ENCODE measurements at regions not wholly inside any gene's neighbourhood (a gene's known extent, or its start where the extent isn't known, plus 50 kb on each side); places are given as distances from the start of the nearest gene placed in this dataset.

DNA sequence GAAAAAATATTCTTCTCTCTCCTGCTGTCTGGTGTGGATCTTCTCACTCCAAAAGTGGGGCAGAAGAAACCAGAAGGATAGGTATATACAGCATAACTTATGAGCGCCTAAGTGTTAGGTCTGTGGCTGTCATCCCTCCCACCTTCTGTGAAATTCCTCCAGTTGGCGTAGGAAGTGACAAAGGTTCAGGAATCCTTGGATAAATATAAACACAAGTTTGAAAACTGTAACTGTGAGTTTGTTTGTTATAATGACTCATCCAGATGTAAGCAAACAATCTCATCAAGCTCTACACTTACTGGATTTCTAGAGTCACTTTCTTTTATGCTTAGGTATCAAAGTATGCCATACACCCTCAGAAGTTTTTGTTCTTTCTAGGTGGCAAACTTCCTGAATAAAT lies 405.2 kb downstream of the FAT4 start:
- H3K9me3 ChIP-seq (replicated peaks; ENCODE audit: insufficient read depth, low read length) = no peaks in the 10 kb centered on the region
- H3K4me3 ChIP-seq (ENCODE audit: low read length) = no peak overlapping the region
- no peaks in the 10 kb centered on the region for H3K4me1 ChIP-seq (ENCODE audit: low read length)
- no peaks in the 10 kb centered on the region for H4K20me1 ChIP-seq (ENCODE audit: insufficient read depth, low read length)
- no peaks in the 10 kb centered on the region for H3K9me2 ChIP-seq (replicated peaks; ENCODE audit: insufficient read depth, low read length)
- TF ChIP-seq EZH2 (optimal IDR thresholded peaks at IDR 0.05; ENCODE audit: low read depth, low read length) = no peak
- TF ChIP-seq EZH2phosphoT487 (IDR thresholded peaks at IDR 0.05; ENCODE audit: low read length) = no peak
- TF ChIP-seq, protein P1, sequence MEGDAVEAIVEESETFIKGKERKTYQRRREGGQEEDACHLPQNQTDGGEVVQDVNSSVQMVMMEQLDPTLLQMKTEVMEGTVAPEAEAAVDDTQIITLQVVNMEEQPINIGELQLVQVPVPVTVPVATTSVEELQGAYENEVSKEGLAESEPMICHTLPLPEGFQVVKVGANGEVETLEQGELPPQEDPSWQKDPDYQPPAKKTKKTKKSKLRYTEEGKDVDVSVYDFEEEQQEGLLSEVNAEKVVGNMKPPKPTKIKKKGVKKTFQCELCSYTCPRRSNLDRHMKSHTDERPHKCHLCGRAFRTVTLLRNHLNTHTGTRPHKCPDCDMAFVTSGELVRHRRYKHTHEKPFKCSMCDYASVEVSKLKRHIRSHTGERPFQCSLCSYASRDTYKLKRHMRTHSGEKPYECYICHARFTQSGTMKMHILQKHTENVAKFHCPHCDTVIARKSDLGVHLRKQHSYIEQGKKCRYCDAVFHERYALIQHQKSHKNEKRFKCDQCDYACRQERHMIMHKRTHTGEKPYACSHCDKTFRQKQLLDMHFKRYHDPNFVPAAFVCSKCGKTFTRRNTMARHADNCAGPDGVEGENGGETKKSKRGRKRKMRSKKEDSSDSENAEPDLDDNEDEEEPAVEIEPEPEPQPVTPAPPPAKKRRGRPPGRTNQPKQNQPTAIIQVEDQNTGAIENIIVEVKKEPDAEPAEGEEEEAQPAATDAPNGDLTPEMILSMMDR (IDR thresholded peaks at IDR 0.05; ENCODE audit: low read length) = no peak
- H3K27me3 ChIP-seq (replicated peaks; ENCODE audit: insufficient read depth, low read length) = no peaks in the 10 kb centered on the region
- no peaks in the 10 kb centered on the region for H3F3A ChIP-seq (ENCODE audit: insufficient read depth, low read length)
- H3K27ac ChIP-seq (ENCODE audit: low read length) = no peak overlapping the region
- no peak overlapping the region for H3K4me2 ChIP-seq (ENCODE audit: low read depth, low read length)
- no peaks in the 10 kb centered on the region for H3K36me3 ChIP-seq (replicated peaks; ENCODE audit: insufficient read depth, low read length)
- H3K9ac ChIP-seq (ENCODE audit: low read length) = no peak overlapping the region
- DNase-seq = no peak
- H3K79me2 ChIP-seq (ENCODE audit: low read length) = no peaks in the 10 kb centered on the region
- no peak overlapping the region for H2AFZ ChIP-seq (ENCODE audit: low read length)

- Histone ChIP-seq H3K36me3 (replicated peaks; ENCODE audit: insufficient read depth, low read length) (no peaks in the 10 kb centered on the region), H3K27ac (ENCODE audit: low read length) (no peak overlapping the region), H3K4me1 (ENCODE audit: low read length) (no peaks in the 10 kb centered on the region), H3K9me3 (replicated peaks; ENCODE audit: insufficient read depth, low read length) (no peaks in the 10 kb centered on the region), H3K4me3 (ENCODE audit: low read length) (no peak overlapping the region), H3K27me3 (replicated peaks; ENCODE audit: insufficient read depth, low read length) (no peaks in the 10 kb centered on the region), H2AFZ (ENCODE audit: low read length) (no peak overlapping the region), H3K9me2 (replicated peaks; ENCODE audit: insufficient read depth, low read length) (no peaks in the 10 kb centered on the region), H3K4me2 (ENCODE audit: low read depth, low read length) (no peak overlapping the region), H3K9ac (ENCODE audit: low read length) (no peak overlapping the region), H3F3A (ENCODE audit: insufficient read depth, low read length) (no peaks in the 10 kb centered on the region), H3K79me2 (ENCODE audit: low read length) (no peaks in the 10 kb centered on the region), H4K20me1 (ENCODE audit: insufficient read depth, low read length) (no peaks in the 10 kb centered on the region)
- TF ChIP-seq EZH2 (optimal IDR thresholded peaks at IDR 0.05; ENCODE audit: low read depth, low read length) (no peak), EZH2phosphoT487 (IDR thresholded peaks at IDR 0.05; ENCODE audit: low read length) (no peak)
- TF ChIP-seq, protein P1 (IDR thresholded peaks at IDR 0.05; ENCODE audit: low read length) = no peak
- no peak for DNase-seq
These were observed 407.3 kb downstream of the FAT4 start for GRCh38 chr4:125722009-125722408.

DNA sequence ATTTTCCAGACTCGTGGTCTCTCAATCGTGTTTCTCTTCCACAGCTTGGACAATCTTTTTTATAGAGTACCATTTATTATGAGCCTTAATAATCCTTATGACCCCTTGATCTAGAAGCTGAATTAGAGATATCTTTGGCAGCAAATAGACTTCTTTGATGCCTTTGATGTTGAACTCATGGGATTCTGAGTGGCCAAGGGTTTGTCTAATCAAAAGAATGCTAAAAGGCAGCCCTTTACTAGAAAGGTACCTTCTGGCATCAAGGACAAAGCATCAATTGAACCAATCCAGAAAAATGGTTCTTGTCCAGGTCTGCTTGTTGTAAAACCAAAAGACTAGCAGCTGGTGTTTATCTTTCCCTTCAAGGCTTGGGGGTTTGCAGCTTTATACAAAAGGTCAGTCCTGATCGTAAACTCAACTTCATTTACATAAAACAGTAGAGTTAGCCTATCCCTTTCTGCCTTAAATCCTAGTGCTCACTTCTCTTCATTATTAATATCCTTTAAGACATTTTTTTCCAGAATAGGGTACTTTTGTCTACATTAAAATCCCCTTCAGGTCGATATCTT lies 411.3 kb downstream of the FAT4 start:
- H2AFZ ChIP-seq (ENCODE audit: low read length) = no peak overlapping the region
- H3K27me3 ChIP-seq (replicated peaks; ENCODE audit: insufficient read depth, low read length) = no peaks in the 10 kb centered on the region

More for the DNA sequence above, 411.3 kb downstream of the FAT4 start:
- TF ChIP-seq EZH2 (optimal IDR thresholded peaks at IDR 0.05; ENCODE audit: low read depth, low read length) (no peak), EZH2phosphoT487 (IDR thresholded peaks at IDR 0.05; ENCODE audit: low read length) (no peak)
- TF ChIP-seq, protein P1 (IDR thresholded peaks at IDR 0.05; ENCODE audit: low read length) = no peak
- no peak overlapping the region for H3K4me2 ChIP-seq (ENCODE audit: low read depth, low read length)
- no peak overlapping the region for H3K4me3 ChIP-seq (ENCODE audit: low read length)
- no peaks in the 10 kb centered on the region for H3K9me3 ChIP-seq (replicated peaks; ENCODE audit: insufficient read depth, low read length)
- H3K9ac ChIP-seq (ENCODE audit: low read length) = no peak overlapping the region
- no peaks in the 10 kb centered on the region for H4K20me1 ChIP-seq (ENCODE audit: insufficient read depth, low read length)
- no peaks in the 10 kb centered on the region for H3K4me1 ChIP-seq (ENCODE audit: low read length)
- H3K36me3 ChIP-seq (replicated peaks; ENCODE audit: insufficient read depth, low read length) = no peaks in the 10 kb centered on the region
- no peaks in the 10 kb centered on the region for H3K79me2 ChIP-seq (ENCODE audit: low read length)
- H3K27ac ChIP-seq (ENCODE audit: low read length) = no peak overlapping the region
- no peaks in the 10 kb centered on the region for H3F3A ChIP-seq (ENCODE audit: insufficient read depth, low read length)
- DNase-seq = no peak
- H3K9me2 ChIP-seq (replicated peaks; ENCODE audit: insufficient read depth, low read length) = no peaks in the 10 kb centered on the region
